GM10248 (cell line): ENCODE measurements at regions not wholly inside any gene's neighbourhood (a gene's known extent, or its start where the extent isn't known, plus 50 kb on each side); places are given as distances from the start of the nearest gene placed in this dataset.

Source experiments
- CTCF ChIA-PET: fragments of 300-600 bp; sonication (Branson Sonifier 250); formaldehyde crosslinking; extraction: SDS; loops from one replicate; lab custom pipeline; 2021; ENCODE audit warnings: antibody characterized with exemption; lab: Yijun Ruan, JAX
- POLR2A ChIA-PET: fragments of 350-650 bp; sonication (Branson Sonifier 250); formaldehyde crosslinking; extraction: SDS; loops from one replicate; lab custom pipeline; 2020; ENCODE audit warnings: antibody characterized with exemption; lab: Yijun Ruan, JAX
- DNase-seq: peaks from one replicate; pipeline ENCODE4 v3.0.0; 2012; ENCODE audit errors: extremely low spot score
- CTCF ChIP-seq: IDR thresholded peaks from 2 replicates; pipeline ENCODE4 v1.5.1; 2012; ENCODE audit warnings: mild to moderate bottlenecking, low read depth; ENCODE audit errors: extremely low read depth, missing control alignments, control extremely low read depth

GRCh38 chr1:190975827-190976226 lies 498.2 kb upstream of the BRINP3 start:
- ChIA-PET POLR2A (no interaction called here), CTCF (no interaction called here)
- DNase-seq, result no peak
- TF ChIP-seq CTCF, result no peak

- TF ChIP-seq CTCF, result no peak
- POLR2A ChIA-PET, result no interaction called here
- DNase-seq, result no peak
- CTCF ChIA-PET, result interaction anchor here (1.0 kb wide), 1 partner anchor 10 kb away, joined by 4 read pairs; no protein-coding TSS in a partner anchor
These were observed 525.1 kb upstream of the BRINP3 start for GRCh38 chr1:191002768-191003167.

GRCh38 chr1:191016765-191017164 lies 539.1 kb upstream of the BRINP3 start:
- DNase-seq, result no peak
- TF ChIP-seq CTCF, result no peak
- CTCF ChIA-PET, result no interaction called here
- POLR2A ChIA-PET, result no interaction called here

- POLR2A ChIA-PET, result no interaction called here
- no peak for TF ChIP-seq CTCF
- DNase-seq, result no peak
- CTCF ChIA-PET, result interaction anchor here (1.4 kb wide), 1 partner anchor 11 kb away, joined by 5 read pairs; no protein-coding TSS in a partner anchor
These were observed 545.2 kb upstream of the BRINP3 start for GRCh38 chr1:191022856-191023255.

- ChIA-PET POLR2A (no interaction called here), CTCF (no interaction called here)
- no peak for DNase-seq
- no peak for TF ChIP-seq CTCF
These were observed 548.4 kb upstream of the BRINP3 start for GRCh38 chr1:191025896-191026642.

GRCh38 chr1:191026828-191027227 lies 549.2 kb upstream of the BRINP3 start:
- DNase-seq, result no peak
- TF ChIP-seq CTCF, result no peak
- CTCF ChIA-PET, result no interaction called here
- POLR2A ChIA-PET, result no interaction called here
